Peyer's patch (tissue), 4 donors: ENCODE measurements at regions not wholly inside any gene's neighbourhood (a gene's known extent, or its start where the extent isn't known, plus 50 kb on each side); places are given as distances from the start of the nearest gene placed in this dataset.
"Not testable (repeated sequence)": the region's sequence is repeated elsewhere in the genome, so short reads cannot be mapped to it uniquely, and the experiment has no call there.

ENCODE experiments used
- DNase-seq, 3 donors: peaks; one replicate each; pipeline ENCODE4 v3.0.0-alpha.2; 2017 to 2019
- H3K27ac ChIP-seq, 4 donors: fragments of 200-600 bp; sonication (generic); one replicate each; pipeline ENCODE4 v1.5.1; 2016 to 2019
- H3K27me3 ChIP-seq, 2 donors: fragments of 200-600 bp; sonication (generic); one replicate each; pipeline ENCODE4 v1.5.1; 2019
- H3K36me3 ChIP-seq, 3 donors: fragments of 200-600 bp; sonication (generic); one replicate each; pipeline ENCODE4 v1.5.1; 2016 to 2019
- H3K4me1 ChIP-seq, 4 donors: fragments of 200-600 bp; sonication (generic); one replicate each; pipeline ENCODE4 v1.5.1; 2016 to 2019
- H3K4me3 ChIP-seq, 4 donors: fragments of 200-600 bp; sonication (generic); 1 replicate in 3 of 4; 2 replicates in 1 of 4; pipeline ENCODE4 v1.5.1; 2016 to 2019; ENCODE audit warnings: mild to moderate bottlenecking in 1 of 4
- H3K9me3 ChIP-seq, 4 donors: fragments of 200-600 bp; sonication (generic); one replicate each; pipeline ENCODE4 v1.5.1; 2016 to 2019; ENCODE audit warnings: mild to moderate bottlenecking in 1 of 4
- CTCF ChIP-seq, 6 experiments: fragments of 450-650 bp in 4 of 6; fragments of 200-600 bp in 2 of 6; sonication (generic) in 1 of 6; IDR thresholded peaks; one replicate each; pipeline ENCODE4 v1.5.1; 2017 to 2019; ENCODE audit warnings: antibody characterized with exemption in 6 of 6, mild to moderate bottlenecking in 3 of 6, moderate library complexity in 1 of 6
- POLR2A ChIP-seq, 2 donors: fragments of 450-650 bp; IDR thresholded peaks; one replicate each; pipeline ENCODE4 v1.5.1; 2017; ENCODE audit warnings: antibody characterized with exemption in 2 of 2, mild to moderate bottlenecking in 2 of 2, moderate library complexity in 2 of 2

- no peaks in the 10 kb centered on the region for H3K36me3 ChIP-seq
- DNase-seq: no peak
- TF ChIP-seq CTCF (IDR thresholded peaks at IDR 0.05): no peak
- TF ChIP-seq POLR2A (IDR thresholded peaks at IDR 0.05): no peak
- no peaks in the 10 kb centered on the region for H3K9me3 ChIP-seq
- no peaks in the 10 kb centered on the region for H3K27me3 ChIP-seq
- no peak overlapping the region for H3K4me3 ChIP-seq
- no peaks in the 10 kb centered on the region for H3K4me1 ChIP-seq
- no peak overlapping the region for H3K27ac ChIP-seq
Measured at GRCh38 chr5:166716856-166717492, 1574.5 kb upstream of the WWC1 start.

GRCh38 chr5:166719991-166720390 is 1571.5 kb upstream of the WWC1 start:
- no peak for DNase-seq
- TF ChIP-seq CTCF (IDR thresholded peaks at IDR 0.05): no peak
- no peak for TF ChIP-seq POLR2A (IDR thresholded peaks at IDR 0.05)
- Histone ChIP-seq H3K4me1 (no peaks in the 10 kb centered on the region), H3K27me3 (no peaks in the 10 kb centered on the region), H3K36me3 (no peaks in the 10 kb centered on the region), H3K27ac (no peak overlapping the region), H3K4me3 (no peak overlapping the region), H3K9me3 (no peaks in the 10 kb centered on the region)

- Histone ChIP-seq H3K4me3 (no peak overlapping the region), H3K27ac (no peak overlapping the region), H3K36me3 (no peaks in the 10 kb centered on the region), H3K27me3 (no peaks in the 10 kb centered on the region), H3K4me1 (no peaks in the 10 kb centered on the region), H3K9me3 (no peaks in the 10 kb centered on the region)
- no peak for DNase-seq
- TF ChIP-seq CTCF (IDR thresholded peaks at IDR 0.05): no peak
- no peak for TF ChIP-seq POLR2A (IDR thresholded peaks at IDR 0.05)
Measured at GRCh38 chr5:166722939-166723338, 1568.5 kb upstream of the WWC1 start.

GRCh38 chr5:166724284-166724683 is 1567.2 kb upstream of the WWC1 start:
- H3K27me3 ChIP-seq: no peaks in the 10 kb centered on the region
- H3K9me3 ChIP-seq: no peaks in the 10 kb centered on the region
- H3K27ac ChIP-seq: no peak overlapping the region
- H3K36me3 ChIP-seq: no peaks in the 10 kb centered on the region
- H3K4me3 ChIP-seq: no peak overlapping the region
- H3K4me1 ChIP-seq: no peaks in the 10 kb centered on the region
- no peak for TF ChIP-seq CTCF (IDR thresholded peaks at IDR 0.05)
- no peak for TF ChIP-seq POLR2A (IDR thresholded peaks at IDR 0.05)
- no peak for DNase-seq

- Histone ChIP-seq H3K36me3 (no peaks in the 10 kb centered on the region), H3K4me3 (no peak overlapping the region), H3K4me1 (no peaks in the 10 kb centered on the region), H3K9me3 (no peaks in the 10 kb centered on the region), H3K27me3 (no peaks in the 10 kb centered on the region), H3K27ac (no peak overlapping the region)
- TF ChIP-seq POLR2A (IDR thresholded peaks at IDR 0.05): no peak
- no peak for TF ChIP-seq CTCF (IDR thresholded peaks at IDR 0.05)
- DNase-seq: no peak
Measured at GRCh38 chr5:166725593-166725992, 1565.9 kb upstream of the WWC1 start.

GRCh38 chr5:166726406-166726805 is 1565.0 kb upstream of the WWC1 start:
- Histone ChIP-seq H3K4me1 (no peaks in the 10 kb centered on the region), H3K36me3 (no peaks in the 10 kb centered on the region), H3K27me3 (no peaks in the 10 kb centered on the region), H3K9me3 (no peaks in the 10 kb centered on the region), H3K4me3 (no peak overlapping the region), H3K27ac (no peak overlapping the region)
- no peak for DNase-seq
- TF ChIP-seq CTCF (IDR thresholded peaks at IDR 0.05): no peak
- TF ChIP-seq POLR2A (IDR thresholded peaks at IDR 0.05): no peak

GRCh38 chr5:166742951-166743350 is 1548.5 kb upstream of the WWC1 start:
- H3K9me3 ChIP-seq, H3K27me3 ChIP-seq, H3K27ac ChIP-seq, H3K36me3 ChIP-seq, H3K4me1 ChIP-seq, H3K4me3 ChIP-seq, DNase-seq: not testable (repeated sequence)
